CD14-positive monocyte (primary cell): ENCODE measurements at regions not wholly inside any gene's neighbourhood (a gene's known extent, or its start where the extent isn't known, plus 50 kb on each side); places are given as distances from the start of the nearest gene placed in this dataset.

Experiments used
- DNase-seq, 3 donors: peaks; one replicate each; pipeline ENCODE4 v3.0.0-alpha.2; 2011 to 2022
- H2AFZ ChIP-seq: 2 replicates; pipeline ENCODE4 v1.6.0; 2012; ENCODE audit warnings: mild to moderate bottlenecking, low read depth, low read length, inconsistent platforms; ENCODE audit not compliant: insufficient read depth, poor library complexity, severe bottlenecking
- H3K27ac ChIP-seq, 2 donors: 1 replicate in 1 of 2; 2 replicates in 1 of 2; pipeline ENCODE4 v1.5.1; 2012 to 2013; ENCODE audit warnings: low read length in 2 of 2, control low read depth in 1 of 2, inconsistent platforms in 1 of 2, low read depth in 1 of 2, mild to moderate bottlenecking in 1 of 2
- H3K27me3 ChIP-seq, 2 donors: one replicate each; pipeline versions ENCODE4 v1.6.0 to v1.6.1; 2011 to 2013; ENCODE audit warnings: low read length in 2 of 2; ENCODE audit not compliant: control insufficient read depth in 2 of 2, insufficient read depth in 2 of 2
- H3K36me3 ChIP-seq, 2 donors: replicated peaks in 1 of 2; 1 replicate in 1 of 2; 2 replicates in 1 of 2; pipeline versions ENCODE4 v1.5.1 to v1.6.1; 2012 to 2013; ENCODE audit warnings: low read length in 2 of 2, control low read depth in 1 of 2, inconsistent platforms in 1 of 2, mild to moderate bottlenecking in 1 of 2; ENCODE audit not compliant: insufficient read depth in 2 of 2, control insufficient read depth in 1 of 2
- H3K4me1 ChIP-seq, 2 donors: 1 replicate in 1 of 2; 2 replicates in 1 of 2; pipeline versions ENCODE4 v1.5.1 to v1.6.1; 2012 to 2013; ENCODE audit warnings: low read length in 2 of 2, control low read depth in 1 of 2, inconsistent platforms in 1 of 2, mild to moderate bottlenecking in 1 of 2, moderate library complexity in 1 of 2; ENCODE audit not compliant: insufficient read depth in 2 of 2, control insufficient read depth in 1 of 2
- H3K4me2 ChIP-seq: replicated peaks from 2 replicates; pipeline ENCODE3; 2012; ENCODE audit warnings: low read length, moderate library complexity, mild to moderate bottlenecking; ENCODE audit not compliant: poor library complexity, severe bottlenecking; ENCODE audit errors: extremely low read depth
- H3K4me3 ChIP-seq, 3 experiments: fragments of 200-600 bp in 1 of 3; sonication (generic) in 1 of 3; replicated peaks in 1 of 3; 1 replicate in 2 of 3; 2 replicates in 1 of 3; pipeline ENCODE4 v1.5.1; 2011 to 2013; ENCODE audit warnings: low read length in 3 of 3, mild to moderate bottlenecking in 3 of 3, control low read depth in 2 of 3, low read depth in 2 of 3, inconsistent platforms in 1 of 3, moderate library complexity in 1 of 3
- H3K79me2 ChIP-seq: 2 replicates; pipeline ENCODE4 v1.6.0; 2012; ENCODE audit warnings: mild to moderate bottlenecking, control low read depth, inconsistent platforms, low read length, moderate library complexity; ENCODE audit not compliant: insufficient read depth
- H3K9ac ChIP-seq: 2 replicates; pipeline ENCODE4 v1.6.0; 2017; ENCODE audit warnings: low read length, mild to moderate bottlenecking; ENCODE audit not compliant: insufficient read depth, poor library complexity, severe bottlenecking
- H3K9me3 ChIP-seq, 2 donors: replicated peaks in 1 of 2; 1 replicate in 1 of 2; 2 replicates in 1 of 2; pipeline versions ENCODE4 v1.5.1 to v1.6.1; 2012 to 2013; ENCODE audit warnings: low read length in 2 of 2, control low read depth in 1 of 2; ENCODE audit not compliant: control insufficient read depth in 1 of 2, insufficient read depth in 1 of 2
- H4K20me1 ChIP-seq: 2 replicates; pipeline ENCODE4 v1.6.0; 2012; ENCODE audit warnings: mild to moderate bottlenecking, low read length, control low read depth, moderate library complexity; ENCODE audit not compliant: insufficient read depth
- H3K27ac Mint-ChIP-seq, 7 donors: one replicate each; pipeline ENCODE4 v1.8.0; 2020; ENCODE audit warnings: mild to moderate bottlenecking in 7 of 7, mixed read lengths in 7 of 7, moderate library complexity in 6 of 7, inconsistent platforms in 2 of 7
- H3K27me3 Mint-ChIP-seq, 3 donors: one replicate each; pipeline ENCODE4 v1.8.0; 2021 to 2022; ENCODE audit warnings: low read depth in 3 of 3, mild to moderate bottlenecking in 3 of 3, mixed read lengths in 3 of 3, moderate library complexity in 3 of 3, inconsistent platforms in 1 of 3
- H3K36me3 Mint-ChIP-seq, 2 donors: one replicate each; pipeline ENCODE4 v1.8.0; 2020; ENCODE audit warnings: mixed read lengths in 2 of 2, inconsistent platforms in 1 of 2, mild to moderate bottlenecking in 1 of 2
- H3K4me1 Mint-ChIP-seq: one replicate; pipeline ENCODE4 v1.8.0; 2020; ENCODE audit warnings: mild to moderate bottlenecking, mixed read lengths
- H3K4me3 Mint-ChIP-seq, 2 donors: one replicate each; pipeline ENCODE4 v1.8.0; 2020; ENCODE audit warnings: mild to moderate bottlenecking in 2 of 2, mixed read lengths in 2 of 2, moderate library complexity in 1 of 2
- H3K9me3 Mint-ChIP-seq, 7 donors: one replicate each; pipeline ENCODE4 v1.8.0; 2020 to 2022; ENCODE audit warnings: mixed read lengths in 7 of 7, mild to moderate bottlenecking in 6 of 7, moderate library complexity in 6 of 7, inconsistent platforms in 2 of 7
- WGBS: methylation state at CpG from one replicate; pipeline ENCODE4 v1.1.5; 2013; ENCODE audit warnings: missing lambda C conversion rate; ENCODE audit not compliant: insufficient coverage; 5-methylcytosine and 5-hydroxymethylcytosine counted together
- intact Hi-C, 2 donors: fragments of 100-400 bp; cut with micrococcal nuclease; formaldehyde crosslinking; loops; one replicate each; pipeline versions ENCODE4 v1.15.0 to v1.15.1; 2023
- TF ChIP-seq, protein P1 (sequence below): fragments of 200-600 bp; IDR thresholded peaks from one replicate; pipeline ENCODE4 v1.8.0; 2022; ENCODE audit warnings: antibody characterized with exemption, mild to moderate bottlenecking

DNA sequence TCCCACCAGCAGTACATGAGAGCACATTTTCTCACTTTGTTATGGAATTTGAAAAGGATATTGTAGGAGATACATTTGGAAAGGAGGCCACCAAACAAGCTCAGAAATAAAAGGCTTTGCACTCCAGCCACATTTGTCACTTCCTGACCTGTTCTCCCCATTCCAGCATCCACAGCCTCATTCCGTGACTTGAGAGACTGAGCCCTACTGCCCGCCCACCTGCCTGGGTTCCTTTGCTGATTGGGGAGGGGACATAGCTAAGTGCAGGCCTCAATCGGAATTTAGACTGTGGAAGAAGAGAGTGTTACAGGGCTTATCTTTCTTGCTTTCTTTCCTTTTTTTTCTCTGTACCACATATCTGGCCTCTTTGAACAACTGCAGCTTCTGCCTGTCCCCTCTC, 735.4 kb upstream of the TMEM132C start:
- no peak overlapping the region for H3K27ac Mint-ChIP-seq
- Histone ChIP-seq H3K36me3 (no peaks in the 10 kb centered on the region), H3K27me3 (no peaks in the 10 kb centered on the region), H3K4me3 (no peak overlapping the region), H3K9ac (no peak overlapping the region), H3K79me2 (no peaks in the 10 kb centered on the region), H3K9me3 (peaks cover 0 to 3% of the 10 kb centered on the region in 2 donors), H3K4me1 (no peaks in the 10 kb centered on the region), H3K27ac (no peak overlapping the region), H3K4me2 (no peak overlapping the region), H2AFZ (no peak overlapping the region), H4K20me1 (no peaks in the 10 kb centered on the region)
- no peak overlapping the region for H3K4me3 Mint-ChIP-seq
- H3K9me3 Mint-ChIP-seq: peaks cover 0 to 13% (median 2%) of the 10 kb centered on the region in 7 donors
- H3K27me3 Mint-ChIP-seq: peaks cover 2 to 4% (median 2%) of the 10 kb centered on the region in 3 donors
- no peaks in the 10 kb centered on the region for H3K36me3 Mint-ChIP-seq
- no peaks in the 10 kb centered on the region for H3K4me1 Mint-ChIP-seq
- WGBS: no CpG with 5 or more reads among the region's 3 CpGs
- DNase-seq: no peak
- TF ChIP-seq, protein P1, sequence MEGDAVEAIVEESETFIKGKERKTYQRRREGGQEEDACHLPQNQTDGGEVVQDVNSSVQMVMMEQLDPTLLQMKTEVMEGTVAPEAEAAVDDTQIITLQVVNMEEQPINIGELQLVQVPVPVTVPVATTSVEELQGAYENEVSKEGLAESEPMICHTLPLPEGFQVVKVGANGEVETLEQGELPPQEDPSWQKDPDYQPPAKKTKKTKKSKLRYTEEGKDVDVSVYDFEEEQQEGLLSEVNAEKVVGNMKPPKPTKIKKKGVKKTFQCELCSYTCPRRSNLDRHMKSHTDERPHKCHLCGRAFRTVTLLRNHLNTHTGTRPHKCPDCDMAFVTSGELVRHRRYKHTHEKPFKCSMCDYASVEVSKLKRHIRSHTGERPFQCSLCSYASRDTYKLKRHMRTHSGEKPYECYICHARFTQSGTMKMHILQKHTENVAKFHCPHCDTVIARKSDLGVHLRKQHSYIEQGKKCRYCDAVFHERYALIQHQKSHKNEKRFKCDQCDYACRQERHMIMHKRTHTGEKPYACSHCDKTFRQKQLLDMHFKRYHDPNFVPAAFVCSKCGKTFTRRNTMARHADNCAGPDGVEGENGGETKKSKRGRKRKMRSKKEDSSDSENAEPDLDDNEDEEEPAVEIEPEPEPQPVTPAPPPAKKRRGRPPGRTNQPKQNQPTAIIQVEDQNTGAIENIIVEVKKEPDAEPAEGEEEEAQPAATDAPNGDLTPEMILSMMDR: no peak
- intact Hi-C loops: no loop called here

DNA sequence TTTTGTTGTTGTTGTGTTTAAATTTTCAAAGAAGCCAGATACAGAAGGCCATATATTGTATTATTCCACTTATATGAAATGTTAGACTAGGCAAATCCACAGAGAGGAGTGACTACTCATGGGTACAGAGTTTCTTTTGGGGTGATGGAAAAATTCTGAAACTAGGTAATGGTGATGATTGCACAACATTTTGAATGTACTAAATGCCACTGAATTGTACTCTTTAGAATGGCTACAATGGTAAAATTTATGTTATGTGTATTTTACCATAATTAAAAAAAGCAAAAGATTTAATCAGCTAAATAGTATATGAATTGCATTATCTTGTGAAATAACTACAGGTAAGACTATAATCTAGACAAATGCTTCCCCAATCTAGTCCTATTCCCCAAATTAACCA, 733.6 kb upstream of the TMEM132C start:
- Histone ChIP-seq H2AFZ (no peak overlapping the region), H3K4me1 (no peaks in the 10 kb centered on the region), H3K9me3 (peaks cover 0 to 3% of the 10 kb centered on the region in 2 donors), H3K79me2 (no peaks in the 10 kb centered on the region), H4K20me1 (no peaks in the 10 kb centered on the region), H3K4me2 (no peak overlapping the region), H3K4me3 (no peak overlapping the region), H3K9ac (no peak overlapping the region), H3K27ac (no peak overlapping the region), H3K27me3 (no peaks in the 10 kb centered on the region), H3K36me3 (no peaks in the 10 kb centered on the region)
- intact Hi-C loops: no loop called here
- peaks cover 0 to 8% (median 2%) of the 10 kb centered on the region in 7 donors for H3K9me3 Mint-ChIP-seq
- H3K27me3 Mint-ChIP-seq: peaks cover 2 to 4% (median 2%) of the 10 kb centered on the region in 3 donors
- no peaks in the 10 kb centered on the region for H3K36me3 Mint-ChIP-seq
- no peak for DNase-seq
- H3K4me3 Mint-ChIP-seq: no peak overlapping the region
- no peak overlapping the region for H3K27ac Mint-ChIP-seq
- H3K4me1 Mint-ChIP-seq: no peaks in the 10 kb centered on the region
- TF ChIP-seq, protein P1: no peak
